K562 (cell line): ENCODE measurements at regions not wholly inside any gene's neighbourhood (a gene's known extent, or its start where the extent isn't known, plus 50 kb on each side); places are given as distances from the start of the nearest gene placed in this dataset.

ENCODE experiments used
- ATF1 ChIP-seq, 2 experiments: fragments of 450-650 bp in 1 of 2; IDR thresholded peaks; 2 replicates each; pipeline ENCODE4 v1.6.1; 2016; ENCODE audit warnings: missing compliant biosample characterization in 1 of 2, missing genetic modification characterization in 1 of 2
- BHLHE40 ChIP-seq: IDR thresholded peaks from 2 replicates; pipeline ENCODE4 v1.6.1; 2011; ENCODE audit warnings: low read length, improper control_type of control experiment
- ETV1 ChIP-seq: fragments of 450-650 bp; conservative IDR thresholded peaks from 2 replicates; pipeline ENCODE4 v1.6.1; 2016; ENCODE audit warnings: missing genetic modification characterization, control low read depth, low read depth, missing compliant biosample characterization
- FOXK1 ChIP-seq: sonication (generic); formaldehyde crosslinking; IDR thresholded peaks from 2 replicates; pipeline ENCODE4 v1.8.0; 2022; ENCODE audit warnings: missing genetic modification reagents, mild to moderate bottlenecking, borderline replicate concordance
- GABPA ChIP-seq: fragments of 200-800 bp; sonication (Bioruptor generic); conservative IDR thresholded peaks from 2 replicates; pipeline ENCODE4 v1.6.1; 2016; ENCODE audit warnings: low read depth, missing genetic modification characterization, missing compliant biosample characterization
- MAZ ChIP-seq, 2 experiments: fragments of 450-650 bp in 1 of 2; sonication (generic) in 1 of 2; formaldehyde crosslinking; IDR thresholded peaks in 1 of 2; conservative IDR thresholded peaks in 1 of 2; 2 replicates each; pipeline versions ENCODE4 v1.4.0 to v1.5.0; 2020; ENCODE audit warnings: mild to moderate bottlenecking in 1 of 2, missing genetic modification reagents in 1 of 2
- MEIS2 ChIP-seq: fragments of 450-650 bp; IDR thresholded peaks from 2 replicates; pipeline ENCODE4 v1.6.1; 2014; ENCODE audit warnings: mild to moderate bottlenecking; ENCODE audit not compliant: partially characterized antibody
- NCOA4 ChIP-seq: fragments of 450-650 bp; IDR thresholded peaks from 2 replicates; pipeline ENCODE4 v1.6.1; 2018; ENCODE audit warnings: mild to moderate bottlenecking; ENCODE audit not compliant: partially characterized antibody
- NFIC ChIP-seq: fragments of 450-650 bp; IDR thresholded peaks from 2 replicates; pipeline ENCODE4 v1.6.1; 2017; ENCODE audit warnings: mild to moderate bottlenecking, inconsistent platforms
- RUNX1 ChIP-seq: sonication (generic); IDR thresholded peaks from 2 replicates; pipeline ENCODE4 v1.6.1; 2016; ENCODE audit warnings: antibody characterized with exemption, low read depth
- SMAD4 ChIP-seq: fragments of 250-450 bp; sonication (Bioruptor Pico); conservative IDR thresholded peaks from 2 replicates; pipeline ENCODE4 v1.8.0; 2021; ENCODE audit warnings: inconsistent platforms, mild to moderate bottlenecking, moderate library complexity
- SPI1 ChIP-seq: IDR thresholded peaks from 2 replicates; pipeline ENCODE4 v1.6.1; 2011; ENCODE audit warnings: low read depth, low read length, control low read depth, borderline replicate concordance
- TRIM28 ChIP-seq: fragments of 450-650 bp; IDR thresholded peaks from 2 replicates; pipeline ENCODE4 v1.6.1; 2017
- TF ChIP-seq, protein P1 (sequence below), 2 experiments: fragments of 450-650 bp; conservative IDR thresholded peaks; 2 replicates each; pipeline ENCODE4 v1.6.1; 2017; ENCODE audit warnings: mild to moderate bottlenecking in 2 of 2, moderate library complexity in 2 of 2
- TF ChIP-seq, protein P2 (sequence below), 3 experiments: fragments of 200-800 bp in 1 of 3; fragments of 250-450 bp in 1 of 3; fragments of 450-650 bp in 1 of 3; sonication (Bioruptor Pico) in 1 of 3; sonication (Bioruptor generic) in 1 of 3; formaldehyde crosslinking in 1 of 3; IDR thresholded peaks; 2 replicates each; pipeline versions ENCODE4 v1.6.1 to v1.8.0; 2016 to 2022; ENCODE audit warnings: mild to moderate bottlenecking in 2 of 3, missing genetic modification characterization in 2 of 3, missing compliant biosample characterization in 1 of 3, moderate library complexity in 1 of 3
- TF ChIP-seq, protein P3 (sequence below): fragments of 450-650 bp; IDR thresholded peaks from 2 replicates; pipeline ENCODE4 v1.6.1; 2016

DNA sequence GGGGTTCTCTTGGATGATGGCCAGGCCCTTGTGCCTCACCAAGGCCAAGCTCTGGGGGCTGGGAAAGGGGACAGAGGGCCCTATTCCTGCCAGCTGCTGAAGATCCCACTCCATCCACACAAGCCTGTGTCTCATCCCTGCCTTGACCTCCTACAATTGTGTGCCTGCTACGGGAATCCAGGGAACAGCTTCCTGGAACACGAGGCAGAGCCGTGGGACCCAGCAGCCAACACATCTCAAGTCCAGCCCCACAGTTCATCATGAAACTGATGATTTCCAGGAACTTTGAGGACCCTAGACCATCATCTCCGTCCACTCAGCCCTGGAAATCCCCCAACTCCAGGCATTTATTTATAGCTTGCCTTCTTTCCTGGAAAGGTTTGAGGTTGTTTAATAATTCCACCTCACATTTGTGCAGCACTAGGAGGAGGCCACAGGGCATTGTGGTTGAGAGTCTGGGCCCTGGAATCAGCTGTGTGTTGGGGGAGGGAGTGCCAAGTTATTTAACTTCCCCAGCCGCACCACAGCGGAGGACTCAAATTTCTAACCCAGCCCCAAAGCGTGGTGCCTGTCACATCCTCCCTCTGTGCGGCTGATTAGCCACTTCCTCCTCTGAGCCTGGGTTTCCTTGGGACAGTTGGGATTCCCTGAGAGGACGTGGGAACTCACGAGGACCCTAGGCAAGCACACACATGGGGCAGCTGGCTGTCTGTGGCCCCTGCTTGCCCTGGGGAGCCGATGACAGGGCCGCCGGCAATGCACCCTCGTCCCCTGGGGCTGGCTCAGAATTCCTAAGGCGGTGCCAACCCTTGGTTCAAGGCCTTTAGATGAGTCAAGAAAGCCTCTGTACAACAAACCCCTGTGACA is 58.2 kb upstream of the GGTA1 start (continued):
- TF ChIP-seq SMAD4 (CRISPR knock-in tag) (0 out of 2 replicates have a peak, but pooled peaks have one; percentile 39), NFIC (peak; percentile 22; the same call in 1 of the 2 replicates), MEIS2 (peak; percentile 22), ATF1 (CRISPR knock-in tag; IDR thresholded peaks at IDR 0.05) (no peak), ATF1 (tag; IDR thresholded peaks at IDR 0.05) (0 out of 2 replicates have a peak, but pooled peaks have one; percentile 24), RUNX1 (no peak), SPI1 (peak; percentile 87; the same call in 1 of the 2 replicates), MAZ (CRISPR knock-in tag; conservative IDR thresholded peaks at IDR 0.05 in 1 of 2, IDR thresholded peaks at IDR 0.05 in 1 of 2) (peak; percentile 30 to 40; a peak in 1 of 4 replicates), BHLHE40 (peak; percentile 39; the same call in 1 of the 2 replicates), TRIM28 (no peak), ETV1 (0 out of 2 replicates have a peak, but pooled peaks have one; percentile 20), FOXK1 (CRISPR knock-in tag) (no peak), NCOA4 (no peak), GABPA (tag) (peak; percentile 53)
- TF ChIP-seq, protein P1, sequence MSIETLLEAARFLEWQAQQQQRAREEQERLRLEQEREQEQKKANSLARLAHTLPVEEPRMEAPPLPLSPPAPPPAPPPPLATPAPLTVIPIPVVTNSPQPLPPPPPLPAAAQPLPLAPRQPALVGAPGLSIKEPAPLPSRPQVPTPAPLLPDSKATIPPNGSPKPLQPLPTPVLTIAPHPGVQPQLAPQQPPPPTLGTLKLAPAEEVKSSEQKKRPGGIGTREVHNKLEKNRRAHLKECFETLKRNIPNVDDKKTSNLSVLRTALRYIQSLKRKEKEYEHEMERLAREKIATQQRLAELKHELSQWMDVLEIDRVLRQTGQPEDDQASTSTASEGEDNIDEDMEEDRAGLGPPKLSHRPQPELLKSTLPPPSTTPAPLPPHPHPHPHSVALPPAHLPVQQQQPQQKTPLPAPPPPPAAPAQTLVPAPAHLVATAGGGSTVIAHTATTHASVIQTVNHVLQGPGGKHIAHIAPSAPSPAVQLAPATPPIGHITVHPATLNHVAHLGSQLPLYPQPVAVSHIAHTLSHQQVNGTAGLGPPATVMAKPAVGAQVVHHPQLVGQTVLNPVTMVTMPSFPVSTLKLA (conservative IDR thresholded peaks at IDR 0.05): peak in 1 of 2 experiments; percentile 43; a peak in 2 of 4 replicates
- TF ChIP-seq, protein P2, sequence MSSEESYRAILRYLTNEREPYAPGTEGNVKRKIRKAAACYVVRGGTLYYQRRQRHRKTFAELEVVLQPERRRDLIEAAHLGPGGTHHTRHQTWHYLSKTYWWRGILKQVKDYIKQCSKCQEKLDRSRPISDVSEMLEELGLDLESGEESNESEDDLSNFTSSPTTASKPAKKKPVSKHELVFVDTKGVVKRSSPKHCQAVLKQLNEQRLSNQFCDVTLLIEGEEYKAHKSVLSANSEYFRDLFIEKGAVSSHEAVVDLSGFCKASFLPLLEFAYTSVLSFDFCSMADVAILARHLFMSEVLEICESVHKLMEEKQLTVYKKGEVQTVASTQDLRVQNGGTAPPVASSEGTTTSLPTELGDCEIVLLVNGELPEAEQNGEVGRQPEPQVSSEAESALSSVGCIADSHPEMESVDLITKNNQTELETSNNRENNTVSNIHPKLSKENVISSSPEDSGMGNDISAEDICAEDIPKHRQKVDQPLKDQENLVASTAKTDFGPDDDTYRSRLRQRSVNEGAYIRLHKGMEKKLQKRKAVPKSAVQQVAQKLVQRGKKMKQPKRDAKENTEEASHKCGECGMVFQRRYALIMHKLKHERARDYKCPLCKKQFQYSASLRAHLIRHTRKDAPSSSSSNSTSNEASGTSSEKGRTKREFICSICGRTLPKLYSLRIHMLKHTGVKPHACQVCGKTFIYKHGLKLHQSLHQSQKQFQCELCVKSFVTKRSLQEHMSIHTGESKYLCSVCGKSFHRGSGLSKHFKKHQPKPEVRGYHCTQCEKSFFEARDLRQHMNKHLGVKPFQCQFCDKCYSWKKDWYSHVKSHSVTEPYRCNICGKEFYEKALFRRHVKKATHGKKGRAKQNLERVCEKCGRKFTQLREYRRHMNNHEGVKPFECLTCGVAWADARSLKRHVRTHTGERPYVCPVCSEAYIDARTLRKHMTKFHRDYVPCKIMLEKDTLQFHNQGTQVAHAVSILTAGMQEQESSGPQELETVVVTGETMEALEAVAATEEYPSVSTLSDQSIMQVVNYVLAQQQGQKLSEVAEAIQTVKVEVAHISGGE (CRISPR knock-in tag; IDR thresholded peaks at IDR 0.05): peak in 1 of 3 experiments; percentile 65; a peak in 1 of 6 replicates
- TF ChIP-seq, protein P3, sequence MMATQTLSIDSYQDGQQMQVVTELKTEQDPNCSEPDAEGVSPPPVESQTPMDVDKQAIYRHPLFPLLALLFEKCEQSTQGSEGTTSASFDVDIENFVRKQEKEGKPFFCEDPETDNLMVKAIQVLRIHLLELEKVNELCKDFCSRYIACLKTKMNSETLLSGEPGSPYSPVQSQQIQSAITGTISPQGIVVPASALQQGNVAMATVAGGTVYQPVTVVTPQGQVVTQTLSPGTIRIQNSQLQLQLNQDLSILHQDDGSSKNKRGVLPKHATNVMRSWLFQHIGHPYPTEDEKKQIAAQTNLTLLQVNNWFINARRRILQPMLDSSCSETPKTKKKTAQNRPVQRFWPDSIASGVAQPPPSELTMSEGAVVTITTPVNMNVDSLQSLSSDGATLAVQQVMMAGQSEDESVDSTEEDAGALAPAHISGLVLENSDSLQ: peak; percentile 56; the same call in 1 of the 2 replicates
